KMS-11 (cell line): ENCODE measurements at regions not wholly inside any gene's neighbourhood (a gene's known extent, or its start where the extent isn't known, plus 50 kb on each side); places are given as distances from the start of the nearest gene placed in this dataset.

Experiments used
- H2AFZ ChIP-seq: fragments of 200-600 bp; sonication (generic); 2 replicates; pipeline ENCODE4 v1.6.1; 2016; ENCODE audit warnings: antibody characterized with exemption, mixed run types, low read depth
- H3K27ac ChIP-seq: fragments of 200-600 bp; sonication (generic); 2 replicates; pipeline ENCODE4 v1.6.1; 2016; ENCODE audit warnings: mild to moderate bottlenecking, mixed run types
- H3K27me3 ChIP-seq: fragments of 200-600 bp; sonication (generic); 2 replicates; pipeline ENCODE4 v1.6.1; 2017; ENCODE audit warnings: mild to moderate bottlenecking, low read depth, mixed run types, moderate library complexity; ENCODE audit not compliant: insufficient read depth
- H3K36me3 ChIP-seq: fragments of 200-600 bp; sonication (generic); 2 replicates; pipeline ENCODE4 v1.6.1; 2017; ENCODE audit warnings: mild to moderate bottlenecking, mixed run types; ENCODE audit not compliant: insufficient read depth
- H3K4me1 ChIP-seq: fragments of 200-600 bp; sonication (generic); 2 replicates; pipeline ENCODE4 v1.6.1; 2016; ENCODE audit warnings: mild to moderate bottlenecking, low read depth, mixed run types; ENCODE audit not compliant: poor library complexity, severe bottlenecking
- H3K4me2 ChIP-seq: fragments of 200-600 bp; sonication (generic); 2 replicates; pipeline ENCODE4 v1.7.0; 2016; ENCODE audit warnings: mild to moderate bottlenecking, mixed run types
- H3K4me3 ChIP-seq: fragments of 200-600 bp; sonication (generic); IDR thresholded peaks from 2 replicates; pipeline ENCODE4 v1.6.1; 2017; ENCODE audit warnings: low read depth, low read length, mixed read lengths; ENCODE audit not compliant: insufficient read depth
- H3K79me2 ChIP-seq: fragments of 200-600 bp; sonication (generic); 2 replicates; pipeline ENCODE4 v1.6.1; 2016; ENCODE audit warnings: low read depth, mixed run types; ENCODE audit not compliant: insufficient read depth
- H3K9ac ChIP-seq: fragments of 200-600 bp; sonication (generic); 2 replicates; pipeline ENCODE4 v1.6.1; 2016; ENCODE audit warnings: mild to moderate bottlenecking, mixed run types
- H4K20me1 ChIP-seq: fragments of 200-600 bp; sonication (generic); 2 replicates; pipeline ENCODE4 v1.6.1; 2016; ENCODE audit warnings: mild to moderate bottlenecking, mixed run types; ENCODE audit not compliant: insufficient read depth
- CTCF ChIP-seq: fragments of 200-600 bp; sonication (generic); conservative IDR thresholded peaks from 2 replicates; pipeline ENCODE4 v1.6.1; 2017; ENCODE audit warnings: low read depth, mild to moderate bottlenecking, antibody characterized with exemption, low read length, moderate library complexity, mixed read lengths

GRCh38 chr12:67057072-67057471 is 212.1 kb upstream of the CAND1 start:
- no peak overlapping the region for H3K27ac ChIP-seq

GRCh38 chr12:67062193-67062592 is 207.0 kb upstream of the CAND1 start:
- Histone ChIP-seq H3K4me3 (no peak overlapping the region), H3K9ac (no peak overlapping the region), H3K27me3 (no peaks in the 10 kb centered on the region), H3K79me2 (no peaks in the 10 kb centered on the region; the same call in 1 of the 2 replicates), H3K4me1 (peaks cover 26% of the 10 kb centered on the region), H3K36me3 (no peaks in the 10 kb centered on the region), H3K4me2 (no peak overlapping the region), H2AFZ (no peak overlapping the region), H3K27ac (no peak overlapping the region), H4K20me1 (no peaks in the 10 kb centered on the region)
- TF ChIP-seq CTCF = no peak

More at GRCh38 chr12:67057072-67057471, 212.1 kb upstream of the CAND1 start:
- H3K9ac ChIP-seq = no peak overlapping the region
- H2AFZ ChIP-seq = no peak overlapping the region
- H3K4me1 ChIP-seq = peaks cover 26% of the 10 kb centered on the region
- no peak overlapping the region for H3K4me2 ChIP-seq
- H3K79me2 ChIP-seq = no peaks in the 10 kb centered on the region
- no peaks in the 10 kb centered on the region for H4K20me1 ChIP-seq
- H3K27me3 ChIP-seq = no peaks in the 10 kb centered on the region
- no peaks in the 10 kb centered on the region for H3K36me3 ChIP-seq
- no peak for TF ChIP-seq CTCF
- no peak overlapping the region for H3K4me3 ChIP-seq

- Histone ChIP-seq H3K4me1 (peaks cover 21% of the 10 kb centered on the region), H4K20me1 (no peaks in the 10 kb centered on the region), H3K4me3 (peak overlapping the region; percentile 47), H3K27me3 (no peaks in the 10 kb centered on the region), H3K79me2 (no peaks in the 10 kb centered on the region; the same call in 1 of the 2 replicates), H3K9ac (peak overlapping the region; percentile 75), H2AFZ (peak overlapping the region; percentile 86), H3K36me3 (no peaks in the 10 kb centered on the region), H3K27ac (peak overlapping the region; percentile 41; the same call in 1 of the 2 replicates), H3K4me2 (peak overlapping the region; percentile 75)
- TF ChIP-seq CTCF = no peak
Measured at GRCh38 chr12:67067453-67068203, 201.5 kb upstream of the CAND1 start.

- Histone ChIP-seq H3K9ac (peak overlapping the region; percentile 75), H3K27me3 (no peaks in the 10 kb centered on the region), H4K20me1 (no peaks in the 10 kb centered on the region), H3K27ac (peak overlapping the region; percentile 41), H3K4me2 (peak overlapping the region; percentile 75), H3K4me3 (peak overlapping the region; percentile 47), H2AFZ (peak overlapping the region; percentile 86), H3K4me1 (peaks cover 21% of the 10 kb centered on the region), H3K36me3 (no peaks in the 10 kb centered on the region), H3K79me2 (no peaks in the 10 kb centered on the region; the same call in 1 of the 2 replicates)
- 0 out of 2 replicates have a peak, but pooled peaks have one; percentile 12 for TF ChIP-seq CTCF
Measured at GRCh38 chr12:67068204-67068731, 200.9 kb upstream of the CAND1 start.
